ENCODE measurements at regions not wholly inside any gene's neighbourhood (a gene's known extent, or its start where the extent isn't known, plus 50 kb on each side); places are given as distances from the start of the nearest gene placed in this dataset.

GRCh38 chr4:12961713-12962112, 522.4 kb downstream of the RAB28 start:
- WGBS, 2 experiments (ENCODE audit: extremely low coverage in 1 of 2, insufficient coverage in 1 of 2, insufficient read length in 1 of 2, insufficient replicate concordance in 2 of 2, low coverage in 1 of 2, low lambda C conversion rate in 2 of 2, missing lambda C conversion rate in 1 of 2), result 89% methylated on average over 2 of the region's 2 CpGs; no CpG with 5 or more reads in 1 of the 2 experiments
- no peaks in the 10 kb centered on the region for H3K9me3 ChIP-seq (ENCODE audit: insufficient read depth in 2 of 2, low read depth in 1 of 2, low read length in 1 of 2)
- FAIRE-seq, result no peak
- TF ChIP-seq EP300 (IDR thresholded peaks at IDR 0.05; ENCODE audit: borderline replicate concordance in 1 of 2, low read depth in 2 of 2, low read length in 2 of 2) (no peak), CTCF (IDR thresholded peaks at IDR 0.05; ENCODE audit: control extremely low read depth in 1 of 3, insufficient read depth in 1 of 3, low read depth in 1 of 3, low read length in 3 of 3) (no peak), NRF1 (IDR thresholded peaks at IDR 0.05; ENCODE audit: low read depth, low read length) (no peak), CREB1 (IDR thresholded peaks at IDR 0.05) (no peak), SP2 (IDR thresholded peaks at IDR 0.05; ENCODE audit: low read length) (no peak), USF2 (IDR thresholded peaks at IDR 0.05; ENCODE audit: low read length) (no peak), BACH1 (IDR thresholded peaks at IDR 0.05; ENCODE audit: low read length) (no peak), NANOG (IDR thresholded peaks at IDR 0.05; ENCODE audit: insufficient read depth, low read depth, low read length, poor library complexity, severe bottlenecking) (no peak), ASH2L (IDR thresholded peaks at IDR 0.05; ENCODE audit: low read length) (no peak)

More at GRCh38 chr4:12961713-12962112, 522.4 kb downstream of the RAB28 start:
- no peaks in the 10 kb centered on the region for H3K23me2 ChIP-seq (ENCODE audit: low read depth, low read length)
- H3K79me1 ChIP-seq (ENCODE audit: low read depth, low read length), result no peaks in the 10 kb centered on the region
- H3K4me2 ChIP-seq (ENCODE audit: insufficient read depth in 1 of 2, low read depth in 2 of 2, low read length in 2 of 2), result no peak overlapping the region
- H4K5ac ChIP-seq (ENCODE audit: insufficient read length, low read depth, low read length), result no peak overlapping the region
- H3K4me1 ChIP-seq (replicated peaks in 1 of 4; ENCODE audit: control insufficient read depth in 3 of 4, insufficient read depth in 4 of 4, low read length in 3 of 4), result 0 out of 7 replicates have a peak, but pooled peaks cover 0 to 2% (median 0%) of the 10 kb centered on the region in 4 experiments
- peaks cover 0 to 1% (median 0%) of the 10 kb centered on the region in 4 experiments; a peak in 1 of 7 replicates for H3K27me3 ChIP-seq (replicated peaks in 1 of 4; ENCODE audit: control insufficient read depth in 3 of 4, extremely low read depth in 1 of 4, insufficient read depth in 3 of 4, low read length in 3 of 4)
- H3K36me3 ChIP-seq (ENCODE audit: control insufficient read depth in 2 of 4, insufficient read depth in 4 of 4, low read length in 3 of 4), result no peaks in the 10 kb centered on the region
- no peak overlapping the region for H2BK12ac ChIP-seq (ENCODE audit: low read depth, low read length)
- CTCF ChIA-PET (ENCODE audit: partially characterized antibody), result interaction anchor here (1.0 kb wide), 1 partner anchor 8 kb away, joined by 3 read pairs; no protein-coding TSS in a partner anchor
- no peak overlapping the region for H2AFZ ChIP-seq (ENCODE audit: low read length)
- H3K14ac ChIP-seq (ENCODE audit: insufficient read length), result no peak overlapping the region
- H3K23ac ChIP-seq (ENCODE audit: insufficient read length), result no peak overlapping the region
- H2AK5ac ChIP-seq (ENCODE audit: low read depth, low read length), result no peak overlapping the region
- H3K4ac ChIP-seq (replicated peaks; ENCODE audit: insufficient read length, low read depth, low read length), result no peak overlapping the region
- no peak for DNase-seq (ENCODE audit: low read depth in 1 of 2, low spot score in 2 of 2)
- no peak overlapping the region for H3K18ac ChIP-seq (ENCODE audit: extremely low read depth, low read length)
- H4K91ac ChIP-seq (replicated peaks; ENCODE audit: insufficient read length, low read length), result no peak overlapping the region
- no peaks in the 10 kb centered on the region for H4K20me1 ChIP-seq (replicated peaks in 1 of 2; ENCODE audit: control insufficient read depth in 1 of 2, insufficient read depth in 2 of 2, low read length in 2 of 2)
- H3K27ac ChIP-seq (ENCODE audit: low read depth, low read length), result no peak overlapping the region
- H2BK15ac ChIP-seq (ENCODE audit: low read length), result no peak overlapping the region
- no peak overlapping the region for H4K8ac ChIP-seq (ENCODE audit: extremely low read depth, insufficient read depth, low read length)
- no peaks in the 10 kb centered on the region for H3K79me2 ChIP-seq (ENCODE audit: control insufficient read depth in 1 of 2, insufficient read depth in 2 of 2, low read length in 2 of 2)
- H3K9ac ChIP-seq (replicated peaks in 1 of 4; ENCODE audit: extremely low read depth in 1 of 4, low read depth in 3 of 4, low read length in 3 of 4), result no peak overlapping the region
- H3K56ac ChIP-seq (replicated peaks; ENCODE audit: insufficient read length, low read depth, low read length), result no peak overlapping the region
- H2BK120ac ChIP-seq (replicated peaks; ENCODE audit: low read depth, low read length), result no peak overlapping the region
- POLR2A ChIA-PET (ENCODE audit: partially characterized antibody), result no interaction called here
- no peak overlapping the region for H2BK5ac ChIP-seq (ENCODE audit: low read depth, low read length)
- no peak overlapping the region for H3K4me3 ChIP-seq (ENCODE audit: extremely low read depth in 1 of 4, insufficient read depth in 2 of 4, low read depth in 3 of 4, low read length in 4 of 4)
- H2BK20ac ChIP-seq (ENCODE audit: low read length), result no peak overlapping the region
